ENCODE measurements at regions not wholly inside any gene's neighbourhood (a gene's known extent, or its start where the extent isn't known, plus 50 kb on each side); places are given as distances from the start of the nearest gene placed in this dataset.

DNA sequence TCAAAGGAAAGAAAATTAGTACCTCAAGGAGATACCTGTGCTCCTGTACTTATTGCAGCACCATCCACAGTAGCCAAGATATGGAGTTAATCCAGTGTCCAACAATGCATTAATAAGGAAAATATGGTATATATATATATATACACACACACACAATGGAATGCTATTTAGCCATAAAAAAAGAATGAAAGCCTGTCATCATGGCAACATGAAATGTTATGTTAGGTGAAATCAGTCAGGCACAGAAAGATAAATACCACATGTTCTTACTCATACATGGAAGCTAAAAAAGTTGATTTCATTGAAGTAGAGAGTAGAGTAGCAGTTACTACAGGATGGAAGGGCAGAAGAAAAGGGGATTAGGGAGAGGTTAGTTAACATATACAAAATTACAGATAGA is 601.5 kb downstream of the ANXA1 start:
- TF ChIP-seq POLR2A (IDR thresholded peaks at IDR 0.05; ENCODE audit: low read depth): no peak
- DNase-seq (ENCODE audit: extremely low spot score): no peak
- H3K36me3 ChIP-seq: no peaks in the 10 kb centered on the region
- H3K27me3 ChIP-seq: no peaks in the 10 kb centered on the region
- no peak overlapping the region for H3K4me3 ChIP-seq
- no peak overlapping the region for H3K27ac ChIP-seq (replicated peaks in 1 of 4)
- no peaks in the 10 kb centered on the region for H3K4me1 ChIP-seq
- intact Hi-C loops (cut with DNase I): no loop called here
- H3K9me3 ChIP-seq: no peaks in the 10 kb centered on the region

DNA sequence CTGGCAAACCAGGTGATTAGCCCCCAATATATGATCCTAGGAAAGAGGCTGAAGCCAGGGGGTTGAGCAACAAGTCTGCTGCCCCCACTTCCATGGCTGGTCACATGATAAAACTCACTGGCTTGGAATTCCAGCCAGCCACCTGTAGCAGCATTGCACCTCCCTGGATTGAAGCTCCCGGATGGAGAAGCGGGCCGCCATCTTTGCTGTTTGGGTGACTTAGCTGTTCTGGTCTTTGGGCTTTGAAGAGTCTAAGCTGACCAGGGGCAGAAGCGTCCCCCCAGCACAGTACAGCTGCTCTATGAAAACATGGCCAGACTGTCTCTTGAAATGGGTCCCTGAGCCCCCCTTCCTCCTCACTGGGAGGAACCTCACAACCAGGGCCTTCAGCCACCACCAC is 610.2 kb downstream of the ANXA1 start:
- TF ChIP-seq, protein P1, sequence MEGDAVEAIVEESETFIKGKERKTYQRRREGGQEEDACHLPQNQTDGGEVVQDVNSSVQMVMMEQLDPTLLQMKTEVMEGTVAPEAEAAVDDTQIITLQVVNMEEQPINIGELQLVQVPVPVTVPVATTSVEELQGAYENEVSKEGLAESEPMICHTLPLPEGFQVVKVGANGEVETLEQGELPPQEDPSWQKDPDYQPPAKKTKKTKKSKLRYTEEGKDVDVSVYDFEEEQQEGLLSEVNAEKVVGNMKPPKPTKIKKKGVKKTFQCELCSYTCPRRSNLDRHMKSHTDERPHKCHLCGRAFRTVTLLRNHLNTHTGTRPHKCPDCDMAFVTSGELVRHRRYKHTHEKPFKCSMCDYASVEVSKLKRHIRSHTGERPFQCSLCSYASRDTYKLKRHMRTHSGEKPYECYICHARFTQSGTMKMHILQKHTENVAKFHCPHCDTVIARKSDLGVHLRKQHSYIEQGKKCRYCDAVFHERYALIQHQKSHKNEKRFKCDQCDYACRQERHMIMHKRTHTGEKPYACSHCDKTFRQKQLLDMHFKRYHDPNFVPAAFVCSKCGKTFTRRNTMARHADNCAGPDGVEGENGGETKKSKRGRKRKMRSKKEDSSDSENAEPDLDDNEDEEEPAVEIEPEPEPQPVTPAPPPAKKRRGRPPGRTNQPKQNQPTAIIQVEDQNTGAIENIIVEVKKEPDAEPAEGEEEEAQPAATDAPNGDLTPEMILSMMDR (IDR thresholded peaks at IDR 0.05): no peak
- no peak for TF ChIP-seq POLR2A (IDR thresholded peaks at IDR 0.05; ENCODE audit: low read depth)
- no peak for TF ChIP-seq EP300 (IDR thresholded peaks at IDR 0.05)
- no peak for TF ChIP-seq POLR2AphosphoS5 (IDR thresholded peaks at IDR 0.05)
- DNase-seq (ENCODE audit: extremely low spot score): no peak
- Histone ChIP-seq H3K9me3 (no peaks in the 10 kb centered on the region), H3K4me3 (no peak overlapping the region), H3K4me1 (no peaks in the 10 kb centered on the region), H3K27ac (replicated peaks in 1 of 4) (no peak overlapping the region), H3K36me3 (no peaks in the 10 kb centered on the region), H3K27me3 (no peaks in the 10 kb centered on the region)
- intact Hi-C loops (cut with DNase I): no loop called here
- WGBS: 93% methylated on average over 4 of the region's 4 CpGs

DNA sequence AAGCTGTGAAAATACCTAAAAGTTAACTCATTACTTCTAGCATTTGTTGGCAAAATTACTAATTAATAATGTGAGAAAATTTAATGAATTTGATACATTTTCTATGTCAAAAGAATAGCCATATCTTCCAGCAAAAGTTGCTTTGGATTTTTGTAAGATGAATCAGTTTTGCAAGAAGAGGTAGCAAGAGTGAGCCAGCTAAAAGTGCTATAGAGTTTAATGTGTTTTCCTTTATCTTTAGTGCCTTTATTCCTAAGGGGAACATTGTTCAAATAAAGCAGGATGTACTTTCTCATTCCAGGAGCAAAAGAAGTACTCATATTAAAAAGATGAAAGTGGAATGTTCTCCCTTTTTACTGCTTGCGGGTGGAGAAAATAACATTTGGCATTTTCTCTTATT is 622.2 kb downstream of the ANXA1 start:
- intact Hi-C loops (cut with DNase I): no loop called here
- TF ChIP-seq, protein P1 (IDR thresholded peaks at IDR 0.05): no peak
- TF ChIP-seq POLR2AphosphoS5 (IDR thresholded peaks at IDR 0.05) (no peak), EP300 (IDR thresholded peaks at IDR 0.05) (no peak), POLR2A (IDR thresholded peaks at IDR 0.05; ENCODE audit: low read depth) (no peak)
- WGBS: 67% methylated on average over 1 of the region's 1 CpG
- no peaks in the 10 kb centered on the region for H3K27me3 ChIP-seq
- H3K36me3 ChIP-seq: no peaks in the 10 kb centered on the region
- no peak for DNase-seq (ENCODE audit: extremely low spot score)
- no peaks in the 10 kb centered on the region for H3K9me3 ChIP-seq
- no peak overlapping the region for H3K27ac ChIP-seq (replicated peaks in 1 of 4)
- H3K4me1 ChIP-seq: no peaks in the 10 kb centered on the region
- H3K4me3 ChIP-seq: no peak overlapping the region

DNA sequence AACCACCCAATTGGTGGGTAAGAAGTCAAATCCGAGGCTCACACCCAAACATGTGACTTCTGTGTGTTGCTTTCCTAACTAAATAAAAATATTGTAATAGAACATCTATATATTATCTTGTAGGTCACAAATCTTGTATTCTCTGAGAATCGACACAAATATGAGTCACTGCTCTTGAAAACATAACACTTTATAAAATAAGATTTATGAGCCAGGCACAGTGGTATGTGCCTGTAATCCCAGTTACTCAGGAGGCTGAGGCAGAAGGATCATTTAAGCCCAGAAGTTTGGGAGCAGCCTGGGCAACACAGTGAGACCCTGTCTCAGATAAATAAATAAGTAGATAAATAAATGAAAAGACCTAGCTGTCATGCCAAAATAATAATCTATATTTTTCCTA is 624.1 kb downstream of the ANXA1 start:
- TF ChIP-seq EP300 (IDR thresholded peaks at IDR 0.05) (no peak), POLR2AphosphoS5 (IDR thresholded peaks at IDR 0.05) (no peak), POLR2A (IDR thresholded peaks at IDR 0.05; ENCODE audit: low read depth) (no peak)
- TF ChIP-seq, protein P1 (IDR thresholded peaks at IDR 0.05): no peak
- H3K27me3 ChIP-seq: no peaks in the 10 kb centered on the region
- no peaks in the 10 kb centered on the region for H3K4me1 ChIP-seq
- no peaks in the 10 kb centered on the region for H3K36me3 ChIP-seq
- WGBS: 68% methylated on average over 2 of the region's 2 CpGs
- intact Hi-C loops (cut with DNase I): no loop called here
- no peak for DNase-seq (ENCODE audit: extremely low spot score)
- no peaks in the 10 kb centered on the region for H3K9me3 ChIP-seq
- no peak overlapping the region for H3K27ac ChIP-seq (replicated peaks in 1 of 4)
- H3K4me3 ChIP-seq: no peak overlapping the region

DNA sequence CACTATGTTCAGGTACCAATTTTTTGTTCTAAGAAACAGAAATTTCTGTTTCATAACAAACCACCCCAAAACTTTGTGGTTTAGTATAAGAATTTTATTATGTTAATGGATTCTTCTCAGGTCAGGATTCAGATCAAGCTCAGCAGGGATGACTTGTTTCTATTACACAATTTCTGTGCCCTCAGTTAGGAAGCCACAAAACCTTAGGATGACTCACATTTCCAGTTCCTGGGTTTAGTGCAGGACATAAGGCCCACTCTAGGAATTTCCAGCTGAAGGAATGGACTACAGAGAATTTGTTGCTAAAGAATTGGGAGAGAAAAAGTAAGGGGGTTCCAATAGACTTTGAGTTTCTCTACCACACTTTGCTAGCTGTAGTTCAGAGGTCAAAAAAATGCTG is 629.3 kb downstream of the ANXA1 start:
- DNase-seq (ENCODE audit: extremely low spot score): no peak
- Histone ChIP-seq H3K4me1 (no peaks in the 10 kb centered on the region), H3K27ac (replicated peaks in 1 of 4) (no peak overlapping the region), H3K4me3 (no peak overlapping the region), H3K36me3 (no peaks in the 10 kb centered on the region), H3K27me3 (no peaks in the 10 kb centered on the region), H3K9me3 (no peaks in the 10 kb centered on the region)
- intact Hi-C loops (cut with DNase I): no loop called here
- TF ChIP-seq POLR2A (IDR thresholded peaks at IDR 0.05; ENCODE audit: low read depth): no peak
- TF ChIP-seq, protein P1 (IDR thresholded peaks at IDR 0.05): no peak
- no peak for TF ChIP-seq POLR2AphosphoS5 (IDR thresholded peaks at IDR 0.05)
- TF ChIP-seq EP300 (IDR thresholded peaks at IDR 0.05): no peak

Data from esophagus muscularis mucosa (tissue), 4 donors.